NCI-H1092 (cell line): ENCODE measurements at regions not wholly inside any gene's neighbourhood (a gene's known extent, or its start where the extent isn't known, plus 50 kb on each side); places are given as distances from the start of the nearest gene placed in this dataset.

ENCODE experiments used
- DNase-seq: peaks from one replicate; lab custom pipeline; 2025; lab: John Stamatoyannopoulos, UW

DNA sequence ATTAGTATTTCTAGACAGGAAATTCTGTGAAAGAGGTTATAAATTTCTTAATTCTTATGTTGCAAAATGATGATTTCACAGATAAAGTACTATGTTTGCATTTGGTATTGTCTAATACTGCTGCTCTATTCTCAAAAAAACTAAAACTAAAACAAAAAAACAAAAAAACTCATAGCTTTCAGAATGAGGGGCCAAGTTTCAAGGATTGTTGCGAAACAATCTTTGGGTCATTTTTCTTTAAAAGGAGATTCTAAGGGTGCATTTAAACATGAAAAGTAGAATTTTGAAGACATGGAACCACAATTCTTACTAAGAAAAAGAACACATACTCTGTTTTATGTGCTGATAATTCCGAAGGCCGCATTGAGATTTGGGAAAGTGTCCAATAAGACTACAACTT lies 645.1 kb downstream of the ADGRL2 start:
- DNase-seq, result no peak

DNA sequence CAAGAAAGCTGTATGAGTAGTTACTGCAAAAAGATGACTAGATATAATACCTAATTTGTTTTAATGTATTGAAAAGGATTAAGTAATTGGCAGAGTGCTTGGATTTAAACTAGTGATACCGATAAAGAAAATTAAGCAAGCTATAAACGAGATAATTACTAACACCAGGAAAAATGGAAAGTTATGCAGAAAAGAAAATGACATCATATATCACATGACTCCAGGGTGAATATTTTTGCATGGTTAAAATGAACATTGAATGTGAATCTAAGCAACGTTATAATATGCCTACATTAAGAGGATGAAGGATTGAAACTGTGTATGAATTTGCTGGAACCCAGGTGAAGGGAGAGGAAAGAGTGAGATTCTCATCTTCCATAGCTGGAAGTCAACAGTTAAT lies 644.4 kb downstream of the ADGRL2 start:
- no peak for DNase-seq

DNA sequence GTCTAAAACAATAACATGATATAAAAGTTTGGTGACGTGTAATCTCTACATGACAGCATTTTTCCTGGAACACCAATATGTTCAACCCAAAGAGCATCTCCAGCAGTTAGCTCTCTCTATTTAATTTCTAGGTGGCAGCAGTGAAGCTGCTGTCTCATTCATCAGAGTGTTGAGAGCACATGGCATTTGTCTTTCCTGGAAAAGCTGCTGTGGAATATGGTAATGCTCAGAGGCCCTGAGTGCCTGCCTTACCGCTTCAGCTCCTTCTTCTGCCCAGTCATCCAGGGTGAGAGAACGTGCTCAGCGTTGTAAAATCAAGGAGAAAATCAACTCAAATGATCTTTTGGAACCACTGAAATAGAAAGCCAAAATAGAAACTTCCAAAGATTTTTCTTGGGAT lies 640.7 kb downstream of the ADGRL2 start:
- no peak for DNase-seq

DNA sequence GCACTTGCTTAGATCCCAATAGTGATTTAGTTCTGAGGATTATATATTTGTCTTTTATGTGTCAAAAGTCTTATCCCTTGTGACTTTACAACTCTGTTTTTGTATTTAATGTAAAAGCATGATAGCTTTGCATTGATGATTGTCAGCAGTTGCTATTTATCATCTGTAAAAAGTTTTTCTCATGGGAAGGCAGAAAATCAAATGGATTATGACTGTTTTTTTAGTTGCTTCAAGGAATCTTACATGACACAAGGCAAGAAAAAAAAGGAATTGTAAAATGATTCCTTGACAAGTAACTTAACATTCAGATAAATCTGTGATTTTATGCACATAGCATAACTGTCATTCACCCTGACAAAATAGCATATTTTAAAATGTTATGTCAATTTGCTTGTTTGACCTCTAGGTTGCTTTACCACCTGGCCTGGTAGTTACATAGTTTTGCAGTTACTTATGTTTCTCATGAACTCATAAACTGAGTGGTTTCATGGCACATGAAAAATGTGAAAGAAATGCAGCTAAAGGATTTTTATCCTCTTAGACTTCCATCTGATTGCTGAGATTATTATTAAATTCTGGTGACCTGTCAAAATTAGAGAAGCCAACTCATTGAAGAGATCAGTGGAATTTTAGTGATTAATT lies 622.6 kb downstream of the ADGRL2 start:
- DNase-seq, result no peak

DNA sequence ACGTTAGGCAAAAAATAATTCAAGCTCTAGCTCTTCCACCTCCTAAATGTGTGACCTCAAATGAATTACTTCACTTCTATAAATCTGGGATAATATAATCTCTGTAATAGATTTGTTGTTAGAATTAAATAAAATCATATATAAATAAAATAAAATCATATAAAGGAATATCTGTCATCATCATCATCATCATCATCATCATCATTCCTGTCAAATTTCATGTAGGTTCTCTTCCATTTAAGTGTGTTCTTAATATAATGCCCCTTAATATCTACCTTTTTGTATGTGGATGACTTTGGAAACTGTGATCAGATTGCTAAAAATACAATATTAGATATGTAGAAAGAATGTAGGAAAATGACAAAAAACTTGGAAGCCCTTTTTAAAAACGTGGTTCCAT lies 621.0 kb downstream of the ADGRL2 start:
- no peak for DNase-seq

DNA sequence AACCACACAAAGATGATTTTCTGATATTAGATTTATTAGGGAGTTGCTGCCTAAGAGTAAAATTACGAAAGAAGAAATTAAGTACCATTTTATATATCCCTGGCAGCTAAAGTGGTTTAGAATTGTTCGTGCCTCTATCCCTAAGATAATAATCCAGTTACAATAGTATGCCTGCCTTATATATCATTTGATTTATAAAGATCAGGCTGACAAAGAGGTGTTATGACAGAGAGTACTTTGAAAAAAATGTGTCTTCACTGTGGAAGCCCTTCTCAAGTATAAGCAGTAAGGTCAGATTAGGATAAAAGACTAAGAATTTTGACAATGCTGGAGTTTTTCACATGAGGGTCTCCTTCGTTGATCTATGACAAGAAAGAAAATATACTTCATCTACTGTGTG lies 619.9 kb downstream of the ADGRL2 start:
- DNase-seq, result no peak

DNA sequence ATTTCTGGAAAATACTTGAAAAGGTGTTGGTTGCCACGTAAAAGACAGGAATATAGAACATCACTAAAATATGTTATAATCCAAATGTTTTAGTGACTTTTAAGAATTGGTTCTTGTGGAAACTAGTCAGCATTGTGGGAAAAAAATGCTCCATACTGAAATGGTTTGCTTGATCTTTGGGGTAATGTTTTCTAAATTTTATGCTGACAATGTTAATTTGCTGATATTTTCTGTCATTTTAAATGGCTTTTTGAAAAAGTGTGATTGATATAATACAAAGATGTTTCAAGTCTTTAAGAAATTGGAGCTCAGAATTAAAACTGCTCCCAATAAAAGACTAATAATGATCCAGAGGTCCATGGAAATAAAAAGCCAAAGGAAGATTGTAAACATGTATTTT lies 610.9 kb downstream of the ADGRL2 start:
- DNase-seq, result no peak

DNA sequence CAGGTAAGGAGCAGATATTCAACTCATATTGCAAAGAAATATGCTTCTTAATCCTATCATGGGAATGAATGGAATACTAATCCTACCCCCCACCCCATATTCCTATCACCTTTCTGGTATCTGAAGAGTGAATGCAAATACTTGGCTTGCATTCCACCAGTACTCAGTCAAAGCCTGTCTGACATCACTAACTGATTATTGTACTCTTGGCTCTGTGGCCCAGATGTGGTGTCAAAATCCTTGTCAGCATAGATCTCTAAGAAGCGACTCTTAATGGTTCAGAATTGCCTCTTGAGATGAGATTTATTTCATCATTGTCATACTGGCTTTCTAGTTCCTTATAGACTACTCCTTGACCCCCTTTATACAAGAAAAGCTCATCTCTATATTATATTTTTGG lies 604.6 kb downstream of the ADGRL2 start:
- DNase-seq, result no peak

DNA sequence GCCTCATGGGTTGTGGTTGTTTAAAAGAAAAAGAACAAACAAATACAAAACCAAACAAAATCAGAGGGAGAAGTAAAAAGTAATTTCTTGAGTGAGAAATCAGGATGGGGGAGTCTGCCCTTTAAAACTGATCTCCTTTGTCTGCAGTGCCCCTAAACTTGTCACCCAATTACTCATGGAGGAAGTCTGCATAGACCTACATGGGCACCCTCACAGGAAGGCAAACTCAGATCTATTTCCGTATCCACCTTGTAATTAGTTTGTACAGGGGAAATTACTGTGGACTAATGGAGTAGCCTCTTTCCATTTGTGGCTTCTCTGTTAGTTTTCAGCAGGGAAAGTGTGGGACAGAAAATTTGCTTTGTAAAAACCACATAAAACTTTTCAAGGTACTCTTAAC lies 600.4 kb downstream of the ADGRL2 start:
- no peak for DNase-seq

DNA sequence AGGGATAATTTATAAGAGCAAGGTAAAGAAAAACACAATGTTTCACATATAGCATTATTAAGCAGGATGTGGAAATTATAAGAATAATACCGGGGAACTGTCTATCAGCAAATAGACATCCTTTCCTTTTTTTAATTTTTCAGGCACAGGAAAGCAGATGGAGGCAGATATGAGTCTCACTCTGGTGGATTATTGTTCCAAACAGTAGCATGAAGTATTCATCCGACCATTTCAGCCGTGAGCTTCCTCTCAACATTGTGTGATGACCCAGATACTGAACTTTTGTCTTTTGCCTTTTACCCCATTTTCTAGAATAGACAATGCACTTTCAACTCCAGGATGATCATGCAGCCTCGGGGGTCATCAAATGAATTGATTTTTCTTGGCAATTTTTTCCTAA lies 599.8 kb downstream of the ADGRL2 start:
- DNase-seq, result no peak

DNA sequence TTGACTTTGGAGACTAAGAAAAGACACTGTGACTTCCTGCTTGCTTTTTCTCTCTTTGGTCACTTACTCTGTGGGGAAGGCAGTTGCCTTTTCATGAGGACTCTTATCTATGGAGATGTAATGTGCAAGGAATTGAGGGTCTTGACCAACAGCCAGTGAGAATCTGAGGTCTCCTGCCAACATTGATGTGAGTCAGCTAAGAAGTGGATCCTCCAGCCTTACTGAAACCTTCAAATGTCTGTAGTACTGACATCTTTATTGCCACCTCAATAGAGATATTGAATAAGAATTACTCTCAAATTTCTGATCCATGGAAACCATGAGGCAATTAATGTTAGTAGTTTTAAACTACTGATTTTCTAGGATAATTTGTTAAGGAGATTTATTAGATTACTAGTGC lies 598.4 kb downstream of the ADGRL2 start:
- DNase-seq, result no peak

DNA sequence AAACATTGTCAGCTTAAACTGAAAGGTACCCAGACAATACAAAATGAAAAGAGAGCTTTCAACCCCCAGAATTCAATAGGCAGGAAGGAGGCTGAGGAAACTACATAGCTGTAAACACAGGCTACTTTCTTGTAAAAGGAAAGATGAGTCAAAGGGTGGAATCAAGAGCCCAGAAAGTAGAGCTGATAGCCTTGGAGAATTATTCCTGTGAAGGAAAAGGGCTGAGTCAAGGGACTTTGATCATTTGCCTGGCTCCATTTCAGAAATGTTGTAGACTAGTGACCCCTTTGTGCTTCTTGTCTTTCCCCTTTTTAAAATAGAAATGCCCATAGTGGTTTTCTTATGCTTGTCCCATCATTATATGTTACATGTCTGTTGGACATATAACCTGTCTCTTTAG lies 597.6 kb downstream of the ADGRL2 start:
- DNase-seq, result no peak

DNA sequence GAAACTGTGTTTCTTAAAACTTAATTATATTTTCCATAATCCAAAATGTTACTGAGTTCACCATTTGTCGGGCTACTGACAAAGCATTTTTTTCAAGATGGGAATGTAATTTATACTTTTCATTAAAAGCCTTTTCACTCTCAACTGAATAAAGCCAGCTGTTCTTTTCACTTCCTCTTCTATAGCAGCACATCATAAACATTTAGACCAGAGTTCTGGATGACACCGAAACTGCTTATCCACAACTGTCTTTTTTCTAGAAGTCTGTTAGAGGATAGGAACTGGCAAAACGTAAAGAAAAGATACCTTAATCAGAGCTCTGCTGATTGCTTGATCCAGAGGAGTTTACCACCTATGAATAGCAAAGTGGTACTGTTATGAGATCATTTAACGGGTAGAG lies 594.7 kb downstream of the ADGRL2 start:
- no peak for DNase-seq

DNA sequence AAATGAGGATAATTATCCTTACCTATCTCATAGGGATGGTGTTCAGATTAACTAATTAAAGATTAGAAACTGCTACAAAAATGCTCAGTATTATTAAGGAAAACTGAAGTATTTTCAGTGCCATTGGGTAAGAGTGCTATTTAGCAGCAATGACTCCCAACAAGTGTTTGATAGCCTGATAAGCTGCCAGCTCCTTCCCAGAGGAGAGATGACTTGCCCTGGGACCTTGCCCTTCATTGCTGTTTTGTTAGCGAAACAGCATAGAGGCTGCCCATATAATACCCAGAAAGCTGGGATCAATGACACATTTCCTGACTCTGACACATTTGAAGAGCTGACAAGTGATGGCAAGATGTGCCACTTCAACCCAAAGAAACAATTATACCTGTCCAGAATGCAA lies 592.2 kb downstream of the ADGRL2 start:
- DNase-seq, result no peak

DNA sequence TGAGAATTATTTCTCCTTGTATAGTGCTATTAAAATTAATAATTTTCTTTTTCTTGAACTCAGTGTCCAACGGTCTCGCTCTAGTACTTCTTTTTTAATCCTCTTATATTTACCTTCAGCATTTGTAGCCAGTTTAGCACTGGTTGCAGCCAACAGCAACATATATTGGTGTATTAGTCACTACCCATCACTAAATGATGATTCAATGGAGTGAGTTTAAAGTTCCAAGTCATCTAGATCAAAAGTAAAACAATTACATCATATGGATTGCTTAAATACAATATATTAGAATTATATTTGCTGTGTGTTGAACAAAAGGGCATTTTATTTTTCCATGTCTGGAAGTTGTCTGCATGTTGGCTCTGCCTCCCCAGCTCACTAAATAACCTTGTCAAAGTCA lies 591.8 kb downstream of the ADGRL2 start:
- DNase-seq, result no peak

DNA sequence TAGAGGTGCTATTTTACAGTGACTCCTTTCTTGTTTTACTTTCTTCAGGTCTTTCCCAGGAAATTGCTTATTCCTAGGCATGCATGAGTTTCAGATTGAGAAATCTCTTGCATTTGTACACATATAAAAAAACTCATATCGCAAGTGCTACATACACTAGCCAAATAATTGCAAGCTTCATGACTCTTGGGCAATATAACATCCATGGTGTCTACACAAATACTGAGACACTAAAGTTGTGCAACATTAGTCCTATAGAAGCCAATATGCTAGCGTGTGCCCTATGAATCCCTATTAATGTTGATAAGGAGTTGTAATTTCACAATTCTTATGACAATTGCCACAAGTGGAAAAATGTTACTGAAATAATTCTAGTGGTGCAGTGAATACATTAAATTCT lies 591.0 kb downstream of the ADGRL2 start:
- no peak for DNase-seq

DNA sequence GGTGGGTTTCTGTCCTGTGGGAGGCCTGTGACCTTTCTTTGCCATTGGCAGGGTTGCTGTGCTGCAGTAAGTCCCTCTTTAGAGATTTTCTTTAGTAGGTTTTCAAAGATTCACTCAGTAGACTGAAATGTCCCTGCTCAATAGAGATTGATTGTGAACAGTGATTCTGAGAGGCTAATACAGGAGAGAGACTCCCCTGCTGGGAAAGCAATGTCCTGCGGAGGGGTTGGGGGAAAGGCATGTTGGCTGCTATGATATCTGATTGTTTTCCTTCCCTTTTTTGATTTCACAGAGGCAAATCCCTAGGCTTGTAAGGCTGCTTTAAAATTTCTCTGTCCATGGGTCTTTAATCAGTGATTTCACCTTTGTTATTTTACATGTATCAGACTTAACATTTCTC lies 589.9 kb downstream of the ADGRL2 start:
- DNase-seq, result no peak

DNA sequence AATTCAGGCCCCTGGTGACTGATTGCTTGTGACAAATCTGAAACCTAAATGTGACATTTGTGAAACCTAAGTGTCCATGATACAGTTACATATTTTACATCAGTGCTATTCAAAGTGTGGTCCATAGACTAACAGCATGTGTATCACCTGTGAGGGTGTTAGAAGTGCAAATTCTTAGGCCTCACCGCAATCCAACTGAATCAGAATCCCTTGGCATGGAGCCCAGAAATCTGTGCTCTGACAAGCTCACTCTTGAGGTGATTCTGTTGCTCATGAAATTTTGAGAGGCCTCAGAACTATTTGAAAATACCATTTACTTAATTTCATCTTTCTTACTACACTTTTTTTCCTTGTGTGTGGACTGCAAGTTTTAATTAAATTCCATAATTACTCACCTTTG lies 587.9 kb downstream of the ADGRL2 start:
- peak; percentile 19 for DNase-seq

DNA sequence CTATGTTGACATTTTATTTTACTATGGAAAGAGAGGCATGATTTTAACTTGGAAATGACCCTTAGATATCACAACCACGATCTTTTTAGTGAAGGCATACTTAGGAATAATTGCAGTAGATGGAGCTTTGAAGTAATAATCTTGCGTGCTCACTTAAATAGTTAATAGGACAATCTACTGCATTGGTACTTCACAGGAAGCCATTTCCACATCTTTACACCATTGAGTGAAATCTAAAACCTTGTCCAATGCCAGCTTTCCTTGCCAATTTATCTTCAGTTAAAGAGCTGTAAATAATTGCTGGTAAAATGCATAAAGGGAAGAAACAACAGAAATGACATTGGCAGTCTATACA lies 586.3 kb downstream of the ADGRL2 start:
- peak; percentile 2 for DNase-seq

DNA sequence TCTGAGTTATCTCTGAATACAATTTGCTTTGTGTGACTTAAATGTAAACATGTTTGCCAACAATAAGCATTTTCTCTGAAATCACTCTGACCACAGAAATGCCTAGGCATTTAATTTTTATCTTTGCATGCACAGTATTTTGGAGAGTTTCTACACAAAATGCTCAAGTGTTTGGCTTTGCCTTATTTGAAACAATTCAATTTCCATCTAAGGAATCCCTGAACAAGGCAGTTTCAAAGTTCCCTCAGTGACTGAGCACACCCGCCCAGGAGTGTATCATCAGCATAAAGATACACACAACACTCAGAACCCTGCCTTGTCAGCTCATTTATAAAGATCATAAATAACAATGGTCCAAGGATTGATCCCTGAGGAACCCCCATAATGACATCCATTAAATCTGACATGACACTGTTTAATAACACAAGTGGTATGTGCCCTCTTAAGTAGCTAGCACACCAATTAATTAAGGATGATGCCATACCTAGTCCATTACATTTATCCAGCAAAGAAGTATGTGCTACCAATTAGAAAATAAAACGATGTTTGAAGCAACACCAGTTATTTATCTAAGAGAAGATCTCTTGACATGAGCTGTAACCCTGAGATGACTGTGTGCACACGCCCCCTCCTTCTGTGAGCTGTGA lies 585.8 kb downstream of the ADGRL2 start:
- DNase-seq, result no peak

DNA sequence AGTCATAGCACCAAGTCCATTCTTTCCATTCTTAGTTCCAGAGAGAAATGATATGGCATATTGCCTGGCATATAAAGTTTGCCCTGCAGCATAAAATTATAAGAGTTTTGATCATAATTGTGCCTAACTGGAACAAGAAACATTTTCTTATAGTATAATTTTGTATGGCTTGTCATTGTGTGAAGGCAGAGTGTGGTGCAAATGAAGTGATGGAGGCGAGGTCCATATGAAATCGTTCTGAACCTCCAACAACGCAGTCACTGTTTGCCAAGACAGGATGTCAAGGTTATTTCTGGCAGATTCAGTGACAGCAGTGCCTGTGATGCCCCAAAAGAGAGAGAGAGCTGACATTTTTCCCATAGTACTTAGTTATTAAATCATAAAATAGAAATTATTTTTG lies 584.0 kb downstream of the ADGRL2 start:
- no peak for DNase-seq

DNA sequence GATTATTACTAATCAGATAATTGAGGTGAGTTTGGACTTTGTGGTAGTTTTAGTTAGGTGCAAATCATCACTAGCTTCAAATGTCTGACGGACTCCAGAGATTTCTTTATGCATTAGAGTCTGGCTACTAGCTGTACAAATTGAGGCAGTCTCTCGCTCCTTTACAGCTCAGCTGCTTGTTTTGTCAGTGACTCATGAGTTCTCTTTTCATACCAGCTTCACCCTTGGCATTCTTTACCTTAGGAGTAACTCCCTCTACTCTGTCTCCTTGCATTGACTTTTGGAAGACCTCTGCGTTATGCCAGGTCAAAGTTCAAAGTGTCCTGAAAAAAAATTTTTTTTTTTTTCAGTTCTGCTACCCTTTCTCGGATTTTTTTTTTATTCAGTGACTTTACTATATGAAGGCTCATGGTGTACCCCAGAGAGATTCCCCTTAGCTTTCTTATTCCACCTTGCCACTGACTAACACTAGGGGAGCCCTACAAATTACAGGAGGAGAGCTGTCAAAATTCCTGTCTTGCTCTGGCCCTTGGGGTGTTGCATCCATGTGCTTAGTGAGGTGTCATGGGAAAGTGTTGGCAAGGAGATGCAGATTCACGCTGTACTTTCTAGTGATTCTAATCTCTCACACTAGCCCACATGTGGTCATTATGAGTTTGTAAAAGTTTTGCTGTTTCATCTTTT lies 576.6 kb downstream of the ADGRL2 start:
- DNase-seq, result no peak

DNA sequence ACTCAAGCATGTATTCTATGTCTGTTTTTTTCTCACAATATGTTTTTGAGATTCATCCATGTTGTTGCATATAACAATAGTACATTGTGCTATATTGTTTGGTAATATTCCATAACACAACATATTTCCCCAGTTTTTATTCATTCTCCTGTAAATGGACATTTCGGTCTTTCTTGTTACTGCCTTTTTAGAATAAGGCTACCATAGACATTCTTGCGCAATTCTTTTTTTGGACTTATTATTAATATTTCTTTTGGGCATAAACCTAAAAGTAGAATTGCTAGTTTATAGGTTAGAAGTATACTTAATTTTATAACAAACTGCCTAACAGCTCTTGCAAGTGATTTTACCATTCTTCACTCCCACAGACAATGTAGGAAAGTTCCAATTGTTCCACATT lies 573.0 kb downstream of the ADGRL2 start:
- no peak for DNase-seq
